Upper lobe of left lung (tissue), 6 donors: ENCODE measurements at regions not wholly inside any gene's neighbourhood (a gene's known extent, or its start where the extent isn't known, plus 50 kb on each side); places are given as distances from the start of the nearest gene placed in this dataset.
"Not testable (repeated sequence)": the region's sequence is repeated elsewhere in the genome, so short reads cannot be mapped to it uniquely, and the experiment has no call there.

Experiments
- ATAC-seq, 2 donors: fragments of 200-7000 bp; cut with Tn5 transposase; one replicate each; pipeline ENCODE4 v1.9.1; 2022; ENCODE audit warnings: mild to moderate bottlenecking in 2 of 2, moderate library complexity in 2 of 2; ENCODE audit not compliant: low FRiP score in 2 of 2
- DNase-seq, 2 donors: peaks; one replicate each; pipeline ENCODE4 v3.0.0-alpha.2; 2019 to 2020
- H3K27ac ChIP-seq, 4 donors: fragments of 200-600 bp; sonication (generic); one replicate each; pipeline ENCODE4 v1.5.1; 2016 to 2019
- H3K27me3 ChIP-seq, 4 donors: fragments of 200-600 bp; sonication (generic); one replicate each; pipeline ENCODE4 v1.5.1; 2017 to 2019
- H3K36me3 ChIP-seq, 4 donors: fragments of 200-600 bp; sonication (generic); one replicate each; pipeline ENCODE4 v1.5.1; 2016 to 2019
- H3K4me1 ChIP-seq, 4 donors: fragments of 200-600 bp; sonication (generic); one replicate each; pipeline ENCODE4 v1.5.1; 2018 to 2019
- H3K4me3 ChIP-seq, 4 donors: fragments of 200-600 bp; sonication (generic); one replicate each; pipeline ENCODE4 v1.5.1; 2017 to 2019; ENCODE audit warnings: mild to moderate bottlenecking in 2 of 4, moderate library complexity in 1 of 4
- H3K9me3 ChIP-seq, 4 donors: fragments of 200-600 bp; sonication (generic); one replicate each; pipeline ENCODE4 v1.5.1; 2018 to 2019
- EP300 ChIP-seq, 4 donors: sonication (generic); formaldehyde crosslinking; IDR thresholded peaks; one replicate each; pipeline ENCODE4 v1.5.1; 2017; ENCODE audit warnings: antibody characterized with exemption in 4 of 4, control low read depth in 2 of 4
- POLR2A ChIP-seq, 4 donors: fragments of 450-650 bp; IDR thresholded peaks; one replicate each; pipeline ENCODE4 v1.5.1; 2016 to 2017; ENCODE audit warnings: antibody characterized with exemption in 4 of 4, mild to moderate bottlenecking in 2 of 4
- POLR2AphosphoS5 ChIP-seq, 2 donors: sonication (generic); formaldehyde crosslinking; IDR thresholded peaks; one replicate each; pipeline ENCODE4 v1.5.1; 2017; ENCODE audit warnings: antibody characterized with exemption in 2 of 2
- WGBS, 2 donors: methylation state at CpG; one replicate each; pipeline ENCODE4 v1.1.5; 2017 to 2018; 5-methylcytosine and 5-hydroxymethylcytosine counted together
- TF ChIP-seq, protein P1 (sequence below), 6 experiments: fragments of 450-650 bp in 4 of 6; fragments of 200-600 bp in 2 of 6; sonication (generic) in 2 of 6; IDR thresholded peaks; one replicate each; pipeline ENCODE4 v1.5.1; 2016 to 2019; ENCODE audit warnings: antibody characterized with exemption in 6 of 6
- donor health status: DM: no; HTN: no; CAD: no; lungs with moderate emphysema.
- donor health status: DM: no; HTN: yes; CAD: no; lungs with severe emphysema.

DNA sequence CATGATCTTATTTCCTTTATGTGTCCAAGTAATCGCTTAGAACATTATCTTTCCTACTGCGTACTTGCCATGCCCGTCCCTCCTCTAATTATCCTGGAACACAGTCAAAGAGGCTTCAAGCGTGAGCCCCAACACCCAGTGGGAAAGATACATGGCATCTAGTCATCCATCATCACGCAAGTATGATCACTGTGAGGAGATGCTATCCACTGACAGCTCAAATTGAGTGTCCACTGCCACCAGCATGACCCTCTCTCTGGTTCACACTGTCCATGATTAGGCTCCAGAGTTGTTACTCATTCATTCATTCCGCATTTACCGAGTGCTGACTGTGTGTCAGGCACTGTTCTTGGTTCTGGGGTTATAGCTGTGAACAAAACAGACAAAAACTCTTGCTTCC, 124.6 kb downstream of the COPS8 start:
- H3K27me3 ChIP-seq: no peaks in the 10 kb centered on the region
- H3K4me3 ChIP-seq: no peak overlapping the region
- no peak for TF ChIP-seq POLR2AphosphoS5 (IDR thresholded peaks at IDR 0.05)
- TF ChIP-seq, protein P1, sequence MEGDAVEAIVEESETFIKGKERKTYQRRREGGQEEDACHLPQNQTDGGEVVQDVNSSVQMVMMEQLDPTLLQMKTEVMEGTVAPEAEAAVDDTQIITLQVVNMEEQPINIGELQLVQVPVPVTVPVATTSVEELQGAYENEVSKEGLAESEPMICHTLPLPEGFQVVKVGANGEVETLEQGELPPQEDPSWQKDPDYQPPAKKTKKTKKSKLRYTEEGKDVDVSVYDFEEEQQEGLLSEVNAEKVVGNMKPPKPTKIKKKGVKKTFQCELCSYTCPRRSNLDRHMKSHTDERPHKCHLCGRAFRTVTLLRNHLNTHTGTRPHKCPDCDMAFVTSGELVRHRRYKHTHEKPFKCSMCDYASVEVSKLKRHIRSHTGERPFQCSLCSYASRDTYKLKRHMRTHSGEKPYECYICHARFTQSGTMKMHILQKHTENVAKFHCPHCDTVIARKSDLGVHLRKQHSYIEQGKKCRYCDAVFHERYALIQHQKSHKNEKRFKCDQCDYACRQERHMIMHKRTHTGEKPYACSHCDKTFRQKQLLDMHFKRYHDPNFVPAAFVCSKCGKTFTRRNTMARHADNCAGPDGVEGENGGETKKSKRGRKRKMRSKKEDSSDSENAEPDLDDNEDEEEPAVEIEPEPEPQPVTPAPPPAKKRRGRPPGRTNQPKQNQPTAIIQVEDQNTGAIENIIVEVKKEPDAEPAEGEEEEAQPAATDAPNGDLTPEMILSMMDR (IDR thresholded peaks at IDR 0.05): no peak
- no peak for TF ChIP-seq EP300 (IDR thresholded peaks at IDR 0.05)
- no peak for TF ChIP-seq POLR2A (IDR thresholded peaks at IDR 0.05)
- DNase-seq (no peak), ATAC-seq (no peak)
- H3K9me3 ChIP-seq: no peaks in the 10 kb centered on the region
- H3K4me1 ChIP-seq: peaks cover 0 to 11% (median 6%) of the 10 kb centered on the region in 4 donors
- no peak overlapping the region for H3K27ac ChIP-seq
- H3K36me3 ChIP-seq: no peaks in the 10 kb centered on the region
- WGBS, 2 donors: 80 to 90% methylated on average over 7 of the region's 7 CpGs

DNA sequence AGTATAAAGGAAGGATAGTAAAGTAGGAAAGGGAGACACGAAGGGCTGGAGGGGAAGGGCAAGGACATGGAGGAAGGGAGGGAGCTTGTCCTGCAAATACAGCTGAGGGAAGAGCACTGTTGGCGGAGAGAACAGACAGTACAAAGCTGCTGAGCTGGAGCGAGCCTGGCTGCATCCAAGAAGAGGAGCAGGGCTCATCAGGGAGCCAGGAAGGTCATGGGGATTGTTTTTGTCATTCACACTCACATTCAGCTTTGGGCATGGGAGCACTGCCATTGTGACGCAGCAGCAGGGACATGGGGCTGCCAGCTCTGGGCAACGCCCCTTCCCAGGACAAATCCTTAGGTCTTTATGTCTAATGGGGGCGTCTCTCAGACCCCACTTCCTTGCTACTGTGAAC, 125.1 kb downstream of the COPS8 start:
- H3K27me3 ChIP-seq: no peaks in the 10 kb centered on the region
- H3K4me1 ChIP-seq: peaks cover 0 to 11% (median 6%) of the 10 kb centered on the region in 4 donors
- H3K27ac ChIP-seq: no peak overlapping the region
- WGBS, 2 donors: 65 to 71% methylated on average over 6 of the region's 6 CpGs
- no peak for DNase-seq
- no peaks in the 10 kb centered on the region for H3K36me3 ChIP-seq
- TF ChIP-seq POLR2AphosphoS5 (IDR thresholded peaks at IDR 0.05): no peak
- no peak for ATAC-seq
- H3K9me3 ChIP-seq: no peaks in the 10 kb centered on the region
- H3K4me3 ChIP-seq: no peak overlapping the region

DNA sequence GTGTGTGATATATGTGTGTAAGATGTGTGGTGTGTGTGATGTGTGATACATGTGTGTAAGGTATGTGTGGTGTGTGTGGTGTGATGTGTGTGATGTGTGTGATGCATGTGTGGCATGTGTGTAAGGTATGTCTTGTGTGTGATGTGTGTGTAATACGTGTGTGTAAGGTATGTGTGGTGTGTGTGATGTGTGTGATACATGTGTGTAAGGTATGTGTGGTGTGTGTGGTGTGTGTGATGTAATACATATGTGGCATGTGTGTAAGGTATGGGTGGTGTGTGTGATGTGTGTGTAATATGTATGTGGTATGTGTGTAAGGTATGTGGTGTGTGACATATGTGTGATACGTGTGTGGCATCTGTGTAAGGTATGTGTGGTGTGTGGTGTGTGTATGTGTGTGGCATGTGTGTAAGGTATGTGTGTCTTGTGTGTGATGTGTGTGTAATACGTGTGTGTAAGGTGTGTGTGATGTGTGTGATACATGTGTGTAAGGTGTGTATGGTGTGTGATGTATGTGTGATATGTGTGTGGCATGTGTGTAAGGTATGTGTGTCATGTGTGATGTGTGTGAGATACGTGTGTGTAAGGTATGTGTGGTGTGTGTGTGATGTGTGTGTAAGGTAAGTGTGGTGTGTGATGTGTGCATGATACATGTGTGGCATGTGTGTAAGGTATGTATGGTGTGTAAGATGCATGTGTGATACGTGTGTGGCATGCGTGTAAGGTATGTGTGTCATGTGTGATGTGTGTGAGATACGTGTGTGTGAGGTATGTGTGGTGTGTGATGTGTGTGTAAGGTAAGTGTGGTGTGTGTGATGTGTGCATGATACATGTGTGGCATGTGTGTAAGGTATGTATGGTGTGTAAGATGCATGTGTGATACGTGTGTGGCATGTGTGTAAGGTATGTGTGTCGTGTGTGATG, 126.9 kb downstream of the COPS8 start:
- WGBS, 2 donors: 86 to 89% methylated on average over 9 of the region's 9 CpGs
- H3K4me1 ChIP-seq, H3K36me3 ChIP-seq, H3K9me3 ChIP-seq, ATAC-seq, H3K27me3 ChIP-seq, DNase-seq, H3K4me3 ChIP-seq: not testable (repeated sequence)
- peak overlapping the region in 1 of 4 donors; percentile 2 for H3K27ac ChIP-seq

DNA sequence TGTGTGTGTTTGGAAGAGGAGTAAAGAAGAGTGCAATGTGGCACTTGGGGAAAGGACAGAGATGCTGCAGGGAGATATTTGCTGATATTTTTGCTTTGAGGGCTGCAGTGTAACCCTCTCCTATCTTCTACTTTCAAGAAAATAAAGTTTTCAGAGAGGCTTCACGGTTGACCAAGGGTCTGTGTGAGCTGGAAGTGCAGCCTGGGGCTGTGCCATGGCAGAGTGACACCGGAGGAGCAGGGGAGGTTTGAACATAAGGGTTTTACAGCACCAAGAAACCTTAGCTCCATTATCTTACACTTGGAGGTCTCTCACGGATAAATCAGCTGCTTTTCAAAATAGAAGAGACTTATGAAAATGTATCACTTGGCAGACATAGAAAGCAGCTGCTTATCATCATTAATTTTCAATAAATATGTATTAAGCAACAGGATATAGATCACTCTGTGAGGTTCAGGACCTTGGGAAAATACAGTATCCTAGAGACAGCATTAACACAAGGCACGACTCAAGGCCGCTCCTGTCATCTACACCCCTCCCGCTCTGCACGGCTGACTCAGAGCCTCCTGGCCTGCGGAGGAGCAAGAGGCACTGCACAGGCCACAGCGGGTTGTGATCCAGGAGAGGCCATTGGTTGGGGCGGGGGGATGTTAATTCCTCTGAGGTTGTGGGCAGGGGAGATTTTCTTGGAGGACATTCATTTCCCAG, 127.8 kb downstream of the COPS8 start:
- peaks cover 0 to 3% (median 0%) of the 10 kb centered on the region in 4 donors for H3K4me1 ChIP-seq
- TF ChIP-seq, protein P1 (IDR thresholded peaks at IDR 0.05): no peak
- peak in 1 of 2 donors; percentile 46 for TF ChIP-seq POLR2AphosphoS5 (IDR thresholded peaks at IDR 0.05)
- H3K36me3 ChIP-seq: no peaks in the 10 kb centered on the region
- ATAC-seq (peak; percentile 79 to 88), DNase-seq (peak in 1 of 2 donors; percentile 32)
- no peaks in the 10 kb centered on the region for H3K27me3 ChIP-seq
- 67 to 80% methylated on average over 10 of the region's 10 CpGs for WGBS, 2 donors
- peak overlapping the region in 1 of 4 donors; percentile 40 for H3K27ac ChIP-seq
- no peak overlapping the region for H3K4me3 ChIP-seq
- no peaks in the 10 kb centered on the region for H3K9me3 ChIP-seq

DNA sequence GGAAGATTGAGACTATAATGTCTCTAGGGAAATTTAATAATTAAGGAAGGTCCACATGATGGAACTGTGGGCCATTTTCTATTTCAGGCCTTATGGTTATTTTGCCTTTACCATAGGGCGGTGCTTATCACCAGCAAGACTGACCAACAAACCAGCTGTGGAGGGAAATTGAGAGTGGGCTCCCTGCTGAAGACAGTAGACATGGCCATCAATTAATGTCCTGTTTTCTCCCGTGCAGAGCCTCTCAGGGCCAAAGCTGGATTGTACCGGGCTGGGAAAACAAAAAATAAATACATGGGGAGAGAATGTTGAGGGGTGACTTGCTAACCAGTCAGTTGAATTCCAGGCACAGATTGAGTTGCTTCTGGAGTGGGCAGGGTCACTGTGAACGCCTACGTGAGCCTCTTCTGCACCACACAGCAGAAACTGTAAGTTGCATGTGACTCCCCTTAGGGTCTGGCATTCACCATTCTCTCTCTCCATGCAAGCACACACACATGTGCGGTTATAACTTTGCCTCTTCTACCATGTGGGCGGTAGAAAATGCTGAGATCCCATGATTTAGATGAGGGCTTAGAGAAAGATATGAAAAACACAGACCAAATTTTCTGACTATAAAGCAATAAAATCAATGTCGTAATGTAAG, 128.5 kb downstream of the COPS8 start:
- TF ChIP-seq, protein P1 (IDR thresholded peaks at IDR 0.05): no peak
- no peak for TF ChIP-seq EP300 (IDR thresholded peaks at IDR 0.05)
- no peak for TF ChIP-seq POLR2AphosphoS5 (IDR thresholded peaks at IDR 0.05)
- no peak for TF ChIP-seq POLR2A (IDR thresholded peaks at IDR 0.05)
- H3K4me1 ChIP-seq: peaks cover 0 to 3% (median 0%) of the 10 kb centered on the region in 4 donors
- H3K9me3 ChIP-seq: no peaks in the 10 kb centered on the region
- WGBS, 2 donors: 85 to 87% methylated on average over 8 of the region's 8 CpGs
- DNase-seq (no peak), ATAC-seq (no peak)
- H3K27ac ChIP-seq: peak overlapping the region in 1 of 4 donors; percentile 40
- no peak overlapping the region for H3K4me3 ChIP-seq
- H3K36me3 ChIP-seq: no peaks in the 10 kb centered on the region
- H3K27me3 ChIP-seq: no peaks in the 10 kb centered on the region
